Peyer's patch (tissue), 4 donors: ENCODE measurements at regions not wholly inside any gene's neighbourhood (a gene's known extent, or its start where the extent isn't known, plus 50 kb on each side); places are given as distances from the start of the nearest gene placed in this dataset.

Source experiments
- CTCF ChIP-seq, 6 experiments: fragments of 450-650 bp in 4 of 6; fragments of 200-600 bp in 2 of 6; sonication (generic) in 1 of 6; IDR thresholded peaks; one replicate each; pipeline ENCODE4 v1.5.1; 2017 to 2019; ENCODE audit warnings: antibody characterized with exemption in 6 of 6, mild to moderate bottlenecking in 3 of 6, moderate library complexity in 1 of 6
- POLR2A ChIP-seq, 2 donors: fragments of 450-650 bp; IDR thresholded peaks; one replicate each; pipeline ENCODE4 v1.5.1; 2017; ENCODE audit warnings: antibody characterized with exemption in 2 of 2, mild to moderate bottlenecking in 2 of 2, moderate library complexity in 2 of 2

GRCh38 chr1:70674941-70675685, 264.0 kb downstream of the CTH start:
- no peak for TF ChIP-seq CTCF (IDR thresholded peaks at IDR 0.05)
- no peak for TF ChIP-seq POLR2A (IDR thresholded peaks at IDR 0.05)
